SU-DHL-6 (cell line): ENCODE measurements at regions not wholly inside any gene's neighbourhood (a gene's known extent, or its start where the extent isn't known, plus 50 kb on each side); places are given as distances from the start of the nearest gene placed in this dataset.

Experiments used
- H2AFZ ChIP-seq: fragments of 200-600 bp; sonication (generic); 2 replicates; pipeline ENCODE4 v1.6.1; 2014; ENCODE audit warnings: low read depth, mild to moderate bottlenecking, moderate library complexity, mixed read lengths, antibody characterized with exemption, low read length; ENCODE audit not compliant: severe bottlenecking
- H3F3A ChIP-seq: fragments of 200-600 bp; shearing (Covaris generic); 2 replicates; pipeline ENCODE4 v1.6.0; 2016; ENCODE audit warnings: antibody characterized with exemption, mild to moderate bottlenecking; ENCODE audit not compliant: insufficient read depth
- H3K27ac ChIP-seq: fragments of 200-600 bp; sonication (generic); 2 replicates; pipeline ENCODE4 v1.5.1; 2016; ENCODE audit warnings: low read depth, mild to moderate bottlenecking, low read length, moderate library complexity, mixed read lengths
- H3K27me3 ChIP-seq: fragments of 200-600 bp; sonication (generic), shearing (Covaris generic); 2 replicates; pipeline ENCODE4 v1.6.0; 2014; ENCODE audit warnings: mild to moderate bottlenecking, low read length
- H3K36me3 ChIP-seq: fragments of 200-600 bp; sonication (generic); 2 replicates; pipeline ENCODE4 v1.6.1; 2014; ENCODE audit warnings: mild to moderate bottlenecking, low read length, mixed read lengths
- H3K4me2 ChIP-seq: fragments of 300-600, 200-600 bp; shearing (Covaris generic), sonication (generic); 2 replicates; pipeline ENCODE4 v1.6.0; 2014; ENCODE audit warnings: low read length, low read depth, mild to moderate bottlenecking; ENCODE audit not compliant: poor library complexity, severe bottlenecking
- H3K4me3 ChIP-seq: fragments of 200-600 bp; sonication (generic); 2 replicates; pipeline ENCODE4 v1.5.1; 2014; ENCODE audit warnings: antibody characterized with exemption, low read length, mild to moderate bottlenecking, mixed read lengths; ENCODE audit not compliant: insufficient read depth, poor library complexity, severe bottlenecking
- H3K79me2 ChIP-seq: fragments of 200-600 bp; sonication (generic); 2 replicates; pipeline ENCODE4 v1.6.1; 2014; ENCODE audit warnings: mild to moderate bottlenecking, low read length, moderate library complexity; ENCODE audit not compliant: insufficient read depth
- H3K9ac ChIP-seq: fragments of 200-600 bp; sonication (generic); 2 replicates; pipeline ENCODE4 v1.7.0; 2014; ENCODE audit warnings: mild to moderate bottlenecking, low read length
- H3K9me2 ChIP-seq: fragments of 200-600 bp; sonication (generic); replicated peaks from 2 replicates; pipeline ENCODE4 v1.6.1; 2014; ENCODE audit warnings: low read length; ENCODE audit not compliant: insufficient read depth
- H3K9me3 ChIP-seq: fragments of 200-600 bp; sonication (generic); 2 replicates; pipeline ENCODE4 v1.6.1; 2014; ENCODE audit warnings: low read length, mixed read lengths; ENCODE audit not compliant: insufficient read depth
- H4K20me1 ChIP-seq: fragments of 200-600 bp; sonication (generic); 2 replicates; pipeline ENCODE4 v1.6.1; 2014; ENCODE audit warnings: low read depth, mild to moderate bottlenecking, antibody characterized with exemption, low read length, moderate library complexity, mixed read lengths
- CTCF ChIP-seq: fragments of 200-600 bp; sonication (generic); IDR thresholded peaks from one replicate; pipeline ENCODE4 v1.5.1; 2017; ENCODE audit warnings: antibody characterized with exemption, mild to moderate bottlenecking, low read length, moderate library complexity; ENCODE audit not compliant: insufficient read depth, poor library complexity, severe bottlenecking
- EZH2phosphoT487 ChIP-seq: fragments of 200-600 bp; sonication (generic), shearing (Covaris generic); conservative IDR thresholded peaks from 2 replicates; pipeline ENCODE4 v1.6.1; 2018; ENCODE audit warnings: mild to moderate bottlenecking, antibody characterized with exemption, low read length, moderate library complexity, mixed read lengths

DNA sequence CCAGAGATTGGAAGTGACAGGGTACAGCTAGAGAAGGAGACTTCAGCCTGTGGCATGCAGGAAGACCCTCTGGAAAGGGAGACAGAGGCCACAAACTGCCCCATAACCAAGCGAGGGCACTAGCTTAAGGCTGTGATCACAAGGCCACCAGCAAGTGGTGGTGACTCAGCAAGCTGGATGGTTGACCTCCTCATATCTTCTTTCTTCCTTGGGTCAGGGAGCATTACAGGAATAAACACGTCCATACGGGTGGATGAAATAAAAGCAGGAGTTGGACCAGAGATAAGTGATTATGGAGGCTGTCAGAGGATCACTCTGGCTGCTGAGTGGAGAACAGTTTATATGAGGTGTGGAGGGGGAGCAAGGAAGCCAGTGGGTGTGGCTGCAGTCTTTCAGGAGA, 234.6 kb upstream of the TAS2R1 start:
- H3K4me3 ChIP-seq, result no peak overlapping the region
- no peak for TF ChIP-seq EZH2phosphoT487
- H3K27me3 ChIP-seq, result no peaks in the 10 kb centered on the region
- H3K9ac ChIP-seq, result no peak overlapping the region
- H3K27ac ChIP-seq, result no peak overlapping the region
- H3K79me2 ChIP-seq, result no peaks in the 10 kb centered on the region
- H3K9me2 ChIP-seq, result no peaks in the 10 kb centered on the region
- no peak overlapping the region for H3K4me2 ChIP-seq
- no peaks in the 10 kb centered on the region for H3K36me3 ChIP-seq
- H3F3A ChIP-seq, result no peaks in the 10 kb centered on the region
- H4K20me1 ChIP-seq, result no peaks in the 10 kb centered on the region
- peaks cover 18% of the 10 kb centered on the region; the same call in 1 of the 2 replicates for H3K9me3 ChIP-seq
- H2AFZ ChIP-seq, result no peak overlapping the region

DNA sequence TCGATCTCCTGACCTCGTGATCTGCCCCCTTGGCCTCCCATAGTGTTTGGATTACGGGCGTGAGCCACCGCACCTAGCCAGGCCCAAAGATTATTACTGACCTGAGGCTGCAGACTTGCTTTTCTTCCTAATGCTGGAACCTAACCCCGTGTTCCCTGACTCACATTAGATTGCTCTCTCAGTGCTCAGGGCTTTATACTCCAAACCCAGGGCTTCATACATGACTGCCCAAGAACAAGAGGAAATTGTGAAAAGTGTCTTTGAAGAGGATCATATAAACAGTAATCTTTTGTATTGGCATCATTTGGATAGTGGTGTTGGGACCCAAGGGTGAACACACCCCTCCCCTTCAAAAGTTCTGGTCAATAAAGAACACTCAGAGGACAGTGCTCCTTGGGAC, 233.3 kb upstream of the TAS2R1 start:
- H3K27me3 ChIP-seq, result no peaks in the 10 kb centered on the region
- no peaks in the 10 kb centered on the region for H3K36me3 ChIP-seq
- no peak overlapping the region for H3K27ac ChIP-seq
- H3K9me3 ChIP-seq, result peaks cover 18% of the 10 kb centered on the region; the same call in 1 of the 2 replicates
- no peak overlapping the region for H3K4me2 ChIP-seq
- H2AFZ ChIP-seq, result no peak overlapping the region
- no peaks in the 10 kb centered on the region for H4K20me1 ChIP-seq
- no peak overlapping the region for H3K9ac ChIP-seq
- TF ChIP-seq CTCF, result no peak
- no peak for TF ChIP-seq EZH2phosphoT487
- H3K9me2 ChIP-seq, result no peaks in the 10 kb centered on the region
- no peaks in the 10 kb centered on the region for H3F3A ChIP-seq
- no peak overlapping the region for H3K4me3 ChIP-seq
- H3K79me2 ChIP-seq, result no peaks in the 10 kb centered on the region

- Histone ChIP-seq H3K4me3 (no peak overlapping the region), H3K9ac (no peak overlapping the region), H3K9me3 (peaks cover 13% of the 10 kb centered on the region; the same call in 1 of the 2 replicates), H3K4me2 (no peak overlapping the region), H2AFZ (no peak overlapping the region), H3K9me2 (no peaks in the 10 kb centered on the region), H3K27me3 (no peaks in the 10 kb centered on the region), H4K20me1 (no peaks in the 10 kb centered on the region), H3K36me3 (no peaks in the 10 kb centered on the region), H3K79me2 (no peaks in the 10 kb centered on the region), H3K27ac (no peak overlapping the region), H3F3A (no peaks in the 10 kb centered on the region)
- TF ChIP-seq EZH2phosphoT487, result no peak
- TF ChIP-seq CTCF, result no peak
These were observed 231.6 kb upstream of the TAS2R1 start for GRCh38 chr5:9861666-9862256.

GRCh38 chr5:9859808-9860207, 229.7 kb upstream of the TAS2R1 start:
- H2AFZ ChIP-seq, result no peak overlapping the region
- TF ChIP-seq CTCF, result no peak
- no peak for TF ChIP-seq EZH2phosphoT487
- no peaks in the 10 kb centered on the region for H3F3A ChIP-seq
- H3K27ac ChIP-seq, result no peak overlapping the region
- no peaks in the 10 kb centered on the region for H3K79me2 ChIP-seq
- H3K27me3 ChIP-seq, result no peaks in the 10 kb centered on the region
- H3K4me3 ChIP-seq, result no peak overlapping the region
- no peaks in the 10 kb centered on the region for H4K20me1 ChIP-seq
- no peaks in the 10 kb centered on the region for H3K36me3 ChIP-seq
- H3K9ac ChIP-seq, result no peak overlapping the region
- no peaks in the 10 kb centered on the region for H3K9me3 ChIP-seq
- no peaks in the 10 kb centered on the region for H3K9me2 ChIP-seq
- H3K4me2 ChIP-seq, result no peak overlapping the region
